HG03108 (cell line): ENCODE measurements at regions not wholly inside any gene's neighbourhood (a gene's known extent, or its start where the extent isn't known, plus 50 kb on each side); places are given as distances from the start of the nearest gene placed in this dataset.

Experiments
- ATAC-seq: cut with Tn5 transposase; IDR thresholded peaks from one replicate; pipeline ENCODE4 v1.9.1; 2021; ENCODE audit warnings: moderate library complexity; ENCODE audit not compliant: unreplicated experiment

DNA sequence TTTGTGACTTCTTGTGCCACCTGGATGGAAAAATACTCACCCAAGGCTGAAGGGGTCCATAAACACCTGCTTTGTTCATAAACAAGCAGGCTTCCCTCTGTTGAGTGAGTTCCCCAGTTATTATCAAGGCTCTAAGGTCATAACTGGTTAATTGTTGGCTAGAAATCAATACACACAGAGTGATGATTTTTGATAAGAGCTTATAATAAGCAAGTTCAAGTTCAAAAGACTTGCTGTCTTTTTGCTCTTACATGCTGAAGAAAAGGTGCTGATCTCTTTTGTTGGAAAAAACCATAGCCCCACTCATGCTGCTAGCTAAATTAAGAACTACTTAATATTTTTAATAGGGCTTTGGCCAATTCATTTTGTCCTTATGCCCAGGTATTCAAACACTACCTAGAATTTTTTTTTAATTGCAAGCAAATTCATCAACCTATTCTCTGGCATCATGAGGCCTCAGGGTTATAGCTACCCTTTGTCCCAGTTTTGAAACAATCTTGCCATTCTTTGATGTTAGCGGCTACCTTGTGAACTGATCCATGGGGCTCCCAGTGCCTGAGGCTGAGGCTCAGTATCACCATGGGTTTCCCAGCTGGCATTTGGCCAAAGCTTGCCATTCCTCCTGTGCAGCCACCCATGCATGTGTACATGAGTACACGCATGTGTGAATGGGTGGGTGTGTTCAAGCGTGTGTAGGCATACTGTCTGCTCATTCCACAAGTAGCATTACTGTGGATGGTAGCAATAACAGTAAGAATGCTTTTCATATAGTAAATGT lies 127.6 kb upstream of the LPP start:
- no peak for ATAC-seq

DNA sequence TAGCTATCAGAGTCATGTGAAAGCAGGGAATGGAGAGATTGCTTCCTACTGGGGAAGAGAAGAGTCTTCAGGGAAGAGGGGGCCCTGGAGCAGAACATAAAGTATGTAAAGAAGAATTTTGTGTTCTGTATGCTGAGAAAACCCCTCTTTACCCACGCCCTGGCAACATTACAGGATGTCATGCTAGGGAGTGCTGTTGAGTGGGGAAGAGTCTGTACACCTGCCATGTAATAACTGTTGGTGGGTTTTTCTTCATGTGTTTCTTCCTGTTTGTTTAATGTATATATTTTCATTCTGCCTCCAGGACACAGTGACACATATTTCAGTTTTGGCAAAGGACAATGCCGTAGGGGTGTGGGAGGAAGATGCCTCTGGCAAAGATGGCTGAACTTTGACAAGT lies 122.8 kb upstream of the LPP start:
- ATAC-seq = no peak

DNA sequence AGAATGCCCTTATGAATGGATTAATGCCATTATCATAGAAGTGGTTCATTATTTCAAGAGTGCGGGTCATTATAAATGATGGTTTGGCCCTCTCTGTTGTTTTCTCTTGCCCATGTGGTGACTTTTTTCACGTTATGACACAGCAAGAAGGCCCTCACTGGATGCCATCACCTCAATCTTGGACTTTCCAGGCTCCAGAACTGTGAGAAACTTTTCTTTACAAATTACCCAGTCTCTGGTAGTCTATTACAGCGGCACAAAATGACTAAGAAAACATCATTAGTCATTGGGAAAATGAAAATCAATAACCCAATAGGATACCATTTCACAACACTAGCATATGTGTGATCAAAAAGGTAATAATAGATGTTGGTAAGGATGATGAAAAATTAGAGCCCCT lies 119.0 kb upstream of the LPP start:
- ATAC-seq = no peak

DNA sequence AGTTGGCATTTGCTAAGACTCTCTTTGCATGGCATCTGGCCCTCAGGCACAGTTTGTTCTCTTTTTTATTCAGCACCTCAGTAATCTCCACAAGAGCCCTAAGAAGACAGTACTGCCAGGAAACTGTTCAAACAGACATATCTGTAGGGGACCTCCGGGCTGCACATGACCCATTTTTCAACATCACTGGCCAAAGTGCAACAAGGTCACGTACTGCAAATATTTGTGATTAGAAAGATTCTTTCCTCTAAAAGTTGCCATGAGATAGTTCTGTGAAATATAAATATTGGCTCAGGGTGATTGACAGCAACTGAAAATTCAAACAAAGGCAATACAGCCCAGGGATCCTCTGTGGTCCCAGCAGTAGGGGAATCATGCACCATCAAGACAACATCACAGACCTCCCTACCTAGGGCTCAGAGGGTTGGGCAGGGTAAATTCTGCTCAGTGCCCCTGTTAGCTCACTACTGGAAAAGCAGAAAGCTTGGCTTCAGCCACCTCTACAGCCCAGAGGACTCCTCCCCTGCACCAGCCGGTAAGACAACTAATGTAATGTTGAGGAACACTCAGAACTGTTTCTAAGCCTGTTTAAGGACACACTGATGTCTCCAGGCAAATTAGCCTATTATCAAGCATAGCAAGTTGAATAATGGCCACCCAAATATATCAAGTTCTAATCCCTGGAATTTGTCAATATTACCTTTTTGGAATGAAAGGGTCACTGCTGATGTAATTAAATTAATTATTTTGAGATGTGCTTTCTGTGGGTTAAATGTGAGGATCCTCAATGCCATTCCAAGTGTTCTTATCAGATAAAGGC lies 117.4 kb upstream of the LPP start:
- ATAC-seq = no peak

DNA sequence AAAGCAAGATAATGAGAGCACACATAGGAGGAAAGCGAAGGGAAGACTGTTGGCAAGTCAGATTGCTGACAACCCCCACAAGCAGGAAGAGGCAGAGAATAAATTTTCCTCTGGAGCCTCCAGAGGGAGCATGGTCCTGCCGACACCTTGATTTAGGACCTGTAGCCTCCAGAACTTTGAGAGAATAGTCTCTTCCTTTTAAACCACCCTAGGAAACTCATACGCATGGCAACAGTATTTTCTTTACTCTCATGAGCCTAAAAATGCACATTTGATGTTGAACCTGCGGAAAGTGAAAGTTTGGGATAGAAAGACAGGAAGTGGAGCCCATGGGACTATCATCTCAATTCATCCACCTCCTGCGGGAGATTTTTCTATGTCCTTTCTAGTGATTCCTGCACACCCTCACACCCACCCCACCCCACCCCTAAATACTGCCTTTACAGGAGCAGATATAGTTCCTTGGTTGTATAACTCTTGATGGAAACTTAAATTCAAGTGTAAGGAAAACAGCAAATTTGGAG lies 116.7 kb upstream of the LPP start:
- no peak for ATAC-seq

DNA sequence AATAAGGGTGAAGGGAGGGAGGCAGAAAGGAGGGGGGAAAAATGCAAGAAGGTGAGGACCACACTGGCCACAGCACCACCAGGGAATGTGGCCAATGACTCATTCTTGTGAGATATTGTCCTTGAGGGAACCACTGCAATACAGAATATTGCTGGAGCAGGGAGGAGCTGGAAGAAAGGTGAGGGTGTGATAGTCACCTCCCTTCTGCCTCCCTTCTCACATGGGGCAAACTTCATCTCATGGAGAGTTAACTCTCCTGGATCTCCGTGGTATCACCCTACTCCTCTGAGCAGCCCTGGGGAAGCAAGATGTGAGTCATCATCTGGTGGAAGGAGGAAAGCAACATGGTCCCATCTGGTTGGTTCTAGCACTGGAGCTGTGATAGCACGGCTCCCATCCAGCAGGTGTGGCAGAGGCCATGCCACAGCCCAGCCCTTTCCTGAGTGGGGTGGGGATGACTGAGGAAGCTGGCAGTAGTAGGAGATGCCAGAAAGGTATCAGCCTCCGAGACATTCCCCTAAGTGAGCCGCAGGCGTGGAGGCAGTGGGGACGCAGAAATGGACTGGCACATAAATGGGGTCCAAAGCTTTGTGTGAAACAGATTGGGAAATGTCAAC lies 115.9 kb upstream of the LPP start:
- ATAC-seq = no peak

DNA sequence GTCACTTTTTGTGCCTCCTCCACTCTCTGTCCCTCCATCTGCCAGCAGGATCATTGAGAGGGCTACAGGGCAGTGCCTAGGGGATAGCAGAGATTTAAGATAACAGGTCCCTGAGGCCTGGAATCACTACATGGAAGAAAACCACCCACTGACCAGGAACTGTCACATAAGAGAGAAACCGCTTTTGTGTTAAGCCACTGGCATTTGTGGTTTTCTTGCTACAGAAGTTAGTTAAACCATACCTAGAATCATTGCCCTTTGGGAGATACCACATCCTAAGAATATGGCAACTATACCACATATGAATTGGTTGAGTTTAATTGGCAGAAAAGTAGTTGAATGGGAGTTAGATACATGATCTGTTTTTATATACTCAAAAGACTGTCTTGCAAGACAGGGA lies 112.8 kb upstream of the LPP start:
- no peak for ATAC-seq

DNA sequence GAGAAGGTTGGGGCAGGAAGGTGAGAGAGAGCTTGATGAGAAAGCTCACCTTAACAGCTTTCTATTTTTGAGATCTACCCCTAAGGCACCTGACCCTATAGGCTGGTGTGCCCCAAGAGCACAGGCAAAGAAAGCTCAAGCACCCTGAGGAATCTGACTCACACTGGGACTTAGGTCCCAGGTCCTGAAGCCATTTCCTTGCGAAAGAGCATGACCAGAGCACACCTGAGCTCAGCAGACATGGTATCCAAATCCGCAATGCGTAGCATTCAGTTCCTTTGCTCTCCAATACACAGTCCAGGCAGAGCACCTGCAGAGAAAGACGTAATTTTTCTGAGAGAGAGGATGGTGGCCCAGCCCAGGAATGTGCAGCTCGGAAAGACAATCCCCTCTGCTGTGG lies 112.1 kb upstream of the LPP start:
- no peak for ATAC-seq

DNA sequence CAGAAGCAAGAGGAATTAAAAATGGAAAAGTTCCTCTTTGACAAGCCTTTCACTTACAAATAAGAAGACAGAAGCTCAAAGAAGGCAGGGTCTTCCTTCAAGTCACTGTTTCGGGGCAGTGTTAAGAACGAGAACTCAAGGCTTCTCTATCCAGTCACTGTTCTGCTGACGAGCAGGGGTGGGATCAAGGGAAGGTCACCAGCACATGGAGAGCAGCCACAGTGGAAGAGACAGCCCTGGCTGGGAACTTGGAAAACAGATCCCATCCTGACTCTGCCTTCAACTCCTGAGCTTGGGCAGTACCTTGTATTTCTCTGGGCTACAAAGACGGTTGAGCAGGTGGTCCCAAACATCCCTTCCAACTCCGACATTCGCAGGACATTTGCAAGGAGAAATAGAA lies 111.5 kb upstream of the LPP start:
- ATAC-seq = no peak

DNA sequence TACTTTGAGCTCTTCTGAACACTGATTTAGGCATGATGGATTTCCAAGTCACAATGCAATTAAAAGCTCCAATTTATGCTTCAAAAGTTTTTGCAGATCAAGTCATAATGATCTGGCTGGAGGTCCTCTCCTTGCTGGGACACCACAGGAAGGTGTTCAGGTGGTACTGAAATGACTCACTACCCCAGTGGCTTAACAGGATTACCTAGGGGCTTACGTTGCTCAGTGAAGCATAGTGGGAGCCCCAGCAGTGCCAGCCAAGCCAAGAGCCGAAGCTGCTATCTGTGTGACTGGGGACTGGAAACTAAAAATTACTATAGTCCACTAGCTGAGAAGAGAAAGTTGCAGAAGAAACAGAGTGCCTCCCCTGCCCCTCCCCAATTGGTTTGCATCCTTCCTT lies 110.1 kb upstream of the LPP start:
- ATAC-seq = no peak

DNA sequence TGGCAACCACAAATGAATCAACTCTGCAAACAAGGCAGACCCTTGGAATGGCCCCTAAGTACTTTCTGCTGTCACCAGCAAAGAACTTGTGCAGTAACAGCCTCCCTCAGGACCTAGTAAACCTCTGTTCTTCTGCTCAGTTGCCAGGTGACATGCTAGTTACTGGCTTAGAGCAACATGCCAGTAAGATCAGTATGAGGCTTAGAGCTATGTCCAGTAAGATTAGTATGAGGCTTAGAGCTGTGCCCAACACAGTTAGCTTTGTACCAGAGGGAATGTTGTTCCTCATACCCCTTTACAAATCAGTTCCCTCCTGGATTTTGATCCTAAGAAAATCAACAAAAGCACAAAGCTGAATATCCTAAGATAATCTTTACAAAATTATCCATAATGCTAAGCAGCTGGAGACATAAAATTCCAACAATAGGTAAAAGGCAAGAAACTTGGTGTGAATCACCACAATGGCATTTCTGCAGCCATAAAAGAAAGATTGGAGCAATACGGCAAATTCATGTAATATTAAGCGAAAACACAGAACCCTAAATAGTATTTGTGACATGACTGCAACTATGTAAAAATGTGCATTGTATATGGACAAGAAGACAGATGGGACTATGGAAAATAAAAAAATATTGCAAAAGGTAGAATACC lies 107.3 kb upstream of the LPP start:
- no peak for ATAC-seq

DNA sequence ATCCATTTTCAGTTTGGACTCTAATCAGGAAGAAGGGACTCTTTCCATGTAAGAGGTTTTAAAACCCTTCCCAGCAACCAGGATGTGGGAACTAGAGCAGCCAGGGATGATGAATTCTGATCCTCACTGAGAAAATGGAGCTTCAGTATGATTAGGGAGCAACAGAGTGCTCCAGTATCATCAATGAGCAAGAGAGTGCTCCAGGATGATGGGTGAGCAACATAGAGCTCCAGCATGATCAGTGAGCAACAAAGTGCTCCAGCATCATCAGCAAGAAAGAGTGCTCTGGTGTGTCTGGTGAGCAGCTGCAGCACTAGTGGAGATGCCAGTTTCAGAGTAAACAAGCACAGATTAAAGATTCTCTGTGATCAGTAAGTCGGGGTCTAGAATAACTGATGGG lies 106.4 kb upstream of the LPP start:
- no peak for ATAC-seq

DNA sequence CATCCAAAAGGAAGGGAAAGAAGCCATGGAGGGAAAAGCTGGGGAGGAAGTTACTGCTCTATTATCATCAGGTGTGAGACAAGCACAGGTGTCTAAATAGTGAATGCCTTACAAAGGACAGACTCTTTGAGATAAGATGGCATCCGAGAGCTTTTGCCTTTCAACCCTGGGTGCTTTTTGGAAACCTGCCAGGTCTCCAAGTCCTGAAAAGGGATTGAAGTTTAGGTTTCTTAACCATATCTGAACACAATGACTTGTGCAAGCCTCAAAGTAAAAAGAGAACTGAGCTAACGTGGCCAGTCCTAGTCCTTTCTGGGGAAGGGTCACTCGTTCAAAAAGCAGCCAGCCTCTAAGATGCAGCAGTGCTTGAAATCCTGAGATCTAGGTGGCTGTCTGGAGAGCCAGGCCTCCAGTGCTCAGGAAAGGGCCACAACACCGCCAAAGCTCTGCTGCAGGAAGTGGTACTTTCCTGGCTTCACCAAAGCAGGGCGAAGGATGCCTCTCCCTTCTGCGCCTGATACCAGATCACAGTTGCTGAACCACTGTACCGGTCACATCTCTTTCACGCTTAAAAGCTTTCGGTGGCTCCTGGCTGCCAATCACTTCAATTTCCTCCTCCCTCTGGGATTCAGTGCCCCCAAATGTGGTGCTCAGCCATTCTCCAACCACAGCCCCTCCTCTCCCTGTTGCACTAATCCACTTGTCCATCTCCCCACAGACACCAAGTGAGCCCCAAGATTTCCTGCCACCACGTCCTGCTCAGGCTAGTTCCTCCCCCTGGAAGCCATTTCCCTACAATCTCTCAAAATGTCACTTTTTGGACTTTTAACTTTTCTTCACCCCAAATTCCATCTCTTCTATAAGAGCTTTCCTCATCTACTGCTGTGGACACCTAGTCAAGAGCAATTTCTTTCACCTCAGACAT lies 104.1 kb upstream of the LPP start:
- ATAC-seq = no peak

DNA sequence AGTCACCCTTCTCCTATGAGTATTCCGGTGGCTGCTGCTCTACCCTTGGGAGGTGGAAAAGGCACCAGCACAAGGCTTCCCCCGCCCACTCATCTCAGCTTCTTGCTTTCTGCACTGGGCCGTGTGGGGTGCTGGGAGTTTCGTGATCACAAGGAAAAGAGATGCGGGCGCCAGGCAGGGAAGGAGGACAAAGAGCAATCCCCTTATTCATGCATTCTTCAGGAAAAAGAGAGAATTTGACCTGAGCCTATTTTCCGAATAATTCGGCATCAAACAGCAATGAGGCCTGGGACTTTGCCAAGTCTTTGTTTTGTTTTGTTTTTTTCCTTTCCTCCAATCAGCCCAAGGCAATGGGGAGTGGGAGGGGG lies 102.2 kb upstream of the LPP start:
- no peak for ATAC-seq

DNA sequence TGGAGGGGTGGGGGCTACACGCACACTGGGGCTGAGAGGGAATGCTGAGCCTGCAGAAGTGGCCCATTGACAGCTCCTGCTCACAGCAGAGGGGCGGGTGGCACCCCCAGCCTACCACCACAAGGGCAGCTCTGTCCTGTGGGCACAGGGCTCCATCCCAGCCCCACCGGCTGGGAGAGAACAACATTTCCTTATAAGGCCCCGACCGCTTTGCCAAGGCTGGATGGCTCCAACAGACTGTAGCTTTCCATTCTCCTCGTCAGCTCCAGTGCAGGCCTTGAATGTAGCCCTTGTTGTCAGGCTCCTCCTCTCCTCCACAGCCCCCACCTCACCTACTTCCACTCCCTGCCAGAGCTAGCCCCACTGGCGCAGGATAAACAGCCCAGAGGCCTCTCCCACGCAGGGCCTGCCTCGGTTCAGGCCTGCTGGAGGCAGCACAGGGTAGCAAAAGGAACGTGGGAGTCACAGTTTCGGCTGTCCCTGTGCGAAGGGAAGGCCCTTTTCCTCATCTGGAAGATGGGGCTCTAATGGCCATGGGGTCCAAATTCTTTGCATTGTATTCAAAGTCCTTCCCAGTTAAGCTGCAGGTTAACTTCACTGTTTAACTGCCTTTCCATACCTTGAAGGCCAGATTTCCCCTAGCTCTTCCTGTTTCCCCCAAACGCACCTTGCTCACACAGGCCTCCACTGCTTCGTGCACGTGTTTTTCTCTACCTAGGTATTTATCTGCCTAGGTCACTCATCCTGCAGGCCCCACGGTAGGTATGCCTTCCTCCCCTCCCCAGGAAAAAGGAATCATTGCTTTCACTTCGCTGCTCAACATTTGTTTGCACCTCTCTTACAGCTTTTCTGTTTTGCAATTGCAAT lies 101.6 kb upstream of the LPP start:
- no peak for ATAC-seq

DNA sequence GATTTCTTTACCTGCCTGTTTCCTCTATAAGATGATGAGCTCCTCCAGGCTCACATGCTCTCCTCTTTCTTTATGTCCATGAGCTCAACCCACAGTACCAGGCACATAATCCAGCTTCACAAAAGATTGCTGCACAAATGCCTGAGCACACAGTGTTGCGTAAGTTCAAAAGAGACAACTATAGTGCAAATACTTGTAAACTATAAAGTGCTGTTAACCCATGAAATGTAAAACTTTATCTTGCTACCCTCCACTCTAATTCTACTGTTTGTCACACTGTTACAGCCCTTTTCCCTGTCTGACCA lies 101.0 kb upstream of the LPP start:
- no peak for ATAC-seq

DNA sequence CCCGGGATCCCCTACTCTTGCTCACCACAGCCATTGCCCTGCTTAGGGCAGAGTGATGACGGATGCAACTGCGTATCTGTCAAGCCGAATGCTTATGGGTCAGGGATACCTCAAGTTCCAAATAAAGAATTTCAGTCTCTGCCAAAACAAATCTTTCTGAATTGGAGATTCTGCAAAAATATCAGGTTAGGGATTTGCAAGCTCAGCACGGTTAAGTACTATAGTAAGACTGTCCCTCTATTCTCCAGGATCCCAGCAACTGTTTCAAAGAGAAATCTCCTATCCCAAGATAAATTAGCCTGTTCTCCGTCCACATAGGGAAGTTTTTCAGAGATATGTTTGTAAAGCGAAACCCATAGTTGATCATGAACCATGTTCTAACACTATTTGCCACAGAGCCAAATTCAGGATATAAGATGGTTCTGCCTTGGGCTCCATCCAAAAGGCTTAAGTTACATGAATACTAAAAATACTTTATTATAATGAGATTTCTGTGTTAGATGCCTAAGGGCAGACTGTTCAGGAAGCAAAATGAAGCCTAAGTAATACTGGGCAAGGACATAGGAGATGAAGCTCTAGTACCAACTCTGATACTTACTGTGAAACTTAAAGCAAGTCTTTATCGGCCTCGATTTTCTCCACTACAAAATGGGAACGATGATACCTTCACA lies 100.1 kb upstream of the LPP start:
- ATAC-seq = no peak

DNA sequence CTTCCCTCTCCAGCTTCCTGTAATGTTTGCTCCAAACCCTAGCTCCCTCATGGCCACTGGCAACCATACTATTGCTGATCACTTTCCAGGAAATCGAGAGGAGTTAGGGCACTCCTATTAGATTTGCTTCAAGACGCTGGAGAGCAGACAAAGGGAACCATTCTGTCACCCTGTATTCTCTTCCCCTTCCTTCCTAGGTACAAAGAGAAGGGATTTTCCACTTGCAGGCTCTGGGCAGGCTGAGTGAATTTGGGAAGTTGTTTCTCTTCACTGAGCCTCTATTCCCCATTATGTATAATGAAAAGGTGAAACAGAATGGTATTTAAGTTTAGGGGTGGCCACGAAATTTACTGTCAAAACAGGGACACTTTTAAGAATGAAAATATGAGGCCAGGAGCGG lies 99.4 kb upstream of the LPP start:
- ATAC-seq = no peak

DNA sequence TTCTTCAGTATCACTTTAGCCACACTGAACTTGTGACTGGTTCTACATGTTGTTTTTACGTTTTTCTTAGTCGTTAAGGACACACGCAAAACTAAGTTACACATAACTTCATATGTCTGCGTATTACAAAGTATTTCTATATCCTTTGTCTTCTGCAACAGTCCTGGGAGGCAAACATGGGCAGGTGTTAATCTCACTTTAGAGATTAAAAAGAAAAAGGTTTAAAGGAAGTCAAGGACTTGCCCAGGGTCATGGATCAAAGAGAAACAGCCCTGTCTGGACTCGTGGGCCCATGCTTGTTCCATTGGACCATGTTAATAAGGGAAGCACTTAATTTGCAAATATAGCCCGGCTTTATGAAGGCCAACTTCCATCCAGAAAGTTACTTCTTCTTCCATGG lies 98.6 kb upstream of the LPP start:
- no peak for ATAC-seq
